ENCODE measurements at regions not wholly inside any gene's neighbourhood (a gene's known extent, or its start where the extent isn't known, plus 50 kb on each side); places are given as distances from the start of the nearest gene placed in this dataset.
"Not testable (repeated sequence)": the region's sequence is repeated elsewhere in the genome, so short reads cannot be mapped to it uniquely, and the experiment has no call there.

DNA sequence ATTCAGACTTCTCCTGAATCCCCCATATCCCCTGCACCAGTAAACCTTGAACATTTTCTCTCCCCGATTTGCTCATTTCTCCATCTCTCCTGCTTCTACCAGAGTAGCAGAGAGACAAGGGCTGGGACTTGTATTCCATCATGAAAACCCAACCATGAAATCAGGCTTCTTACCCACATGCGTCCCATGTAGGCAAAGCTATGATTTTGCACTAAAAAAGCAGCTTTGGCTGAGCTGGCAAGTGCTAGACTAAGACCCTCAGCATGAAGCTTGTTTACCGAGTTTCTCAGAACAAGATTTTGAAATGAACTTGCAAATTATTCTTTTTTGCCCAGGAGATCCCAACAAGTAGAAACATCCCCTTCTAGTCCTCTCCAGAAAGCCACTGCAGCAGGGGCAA lies 80.3 kb upstream of the RFLNA start:
- Histone ChIP-seq H3K36me3 (ENCODE audit: control insufficient read depth, insufficient read depth, low read length) (0 out of 2 replicates have a peak, but pooled peaks cover 2% of the 10 kb centered on the region), H3K27me3 (ENCODE audit: control insufficient read depth, insufficient read depth, low read length) (no peaks in the 10 kb centered on the region), H3K27ac (ENCODE audit: low read length) (no peak overlapping the region), H3K9me3 (ENCODE audit: control insufficient read depth, insufficient read depth, low read length) (peaks cover 5% of the 10 kb centered on the region), H3K4me1 (ENCODE audit: control insufficient read depth, insufficient read depth, low read length) (peaks cover 1% of the 10 kb centered on the region; the same call in 1 of the 2 replicates), H3K4me3 (ENCODE audit: low read length) (no peak overlapping the region)
- no CpG with 5 or more reads among the region's 3 CpGs for WGBS (ENCODE audit: insufficient coverage, insufficient read length)
- DNase-seq (ENCODE audit: low read depth, low spot score) = no peak

DNA sequence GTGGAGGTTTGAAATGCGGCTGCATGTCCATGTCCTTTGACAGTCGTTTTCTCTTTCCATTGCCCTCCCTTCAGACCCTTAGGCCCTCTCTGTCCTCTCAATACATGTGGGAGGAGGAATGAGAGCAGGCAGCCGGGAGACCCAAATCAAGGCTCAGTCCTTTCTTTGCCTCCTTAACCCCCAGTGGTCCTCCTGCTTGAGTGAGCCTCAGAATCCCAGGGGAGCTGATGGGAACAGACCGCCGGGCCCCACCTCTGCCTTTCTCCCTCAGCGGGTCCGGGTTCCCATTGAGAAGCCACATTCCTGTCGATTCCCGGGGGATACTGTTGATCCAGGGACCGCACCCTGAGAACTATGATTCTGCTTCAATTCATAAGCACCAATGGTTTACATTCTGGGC lies 77.9 kb upstream of the RFLNA start:
- no peak overlapping the region for H3K4me3 ChIP-seq (ENCODE audit: low read length)
- peaks cover 1% of the 10 kb centered on the region; the same call in 1 of the 2 replicates for H3K4me1 ChIP-seq (ENCODE audit: control insufficient read depth, insufficient read depth, low read length)
- no peaks in the 10 kb centered on the region for H3K27me3 ChIP-seq (ENCODE audit: control insufficient read depth, insufficient read depth, low read length)
- DNase-seq (ENCODE audit: low read depth, low spot score) = no peak
- no peaks in the 10 kb centered on the region for H3K36me3 ChIP-seq (ENCODE audit: control insufficient read depth, insufficient read depth, low read length)
- no peak overlapping the region for H3K27ac ChIP-seq (ENCODE audit: low read length)
- 0 out of 2 replicates have a peak, but pooled peaks cover 2% of the 10 kb centered on the region for H3K9me3 ChIP-seq (ENCODE audit: control insufficient read depth, insufficient read depth, low read length)
- WGBS (ENCODE audit: insufficient coverage, insufficient read length) = no CpG with 5 or more reads among the region's 10 CpGs

DNA sequence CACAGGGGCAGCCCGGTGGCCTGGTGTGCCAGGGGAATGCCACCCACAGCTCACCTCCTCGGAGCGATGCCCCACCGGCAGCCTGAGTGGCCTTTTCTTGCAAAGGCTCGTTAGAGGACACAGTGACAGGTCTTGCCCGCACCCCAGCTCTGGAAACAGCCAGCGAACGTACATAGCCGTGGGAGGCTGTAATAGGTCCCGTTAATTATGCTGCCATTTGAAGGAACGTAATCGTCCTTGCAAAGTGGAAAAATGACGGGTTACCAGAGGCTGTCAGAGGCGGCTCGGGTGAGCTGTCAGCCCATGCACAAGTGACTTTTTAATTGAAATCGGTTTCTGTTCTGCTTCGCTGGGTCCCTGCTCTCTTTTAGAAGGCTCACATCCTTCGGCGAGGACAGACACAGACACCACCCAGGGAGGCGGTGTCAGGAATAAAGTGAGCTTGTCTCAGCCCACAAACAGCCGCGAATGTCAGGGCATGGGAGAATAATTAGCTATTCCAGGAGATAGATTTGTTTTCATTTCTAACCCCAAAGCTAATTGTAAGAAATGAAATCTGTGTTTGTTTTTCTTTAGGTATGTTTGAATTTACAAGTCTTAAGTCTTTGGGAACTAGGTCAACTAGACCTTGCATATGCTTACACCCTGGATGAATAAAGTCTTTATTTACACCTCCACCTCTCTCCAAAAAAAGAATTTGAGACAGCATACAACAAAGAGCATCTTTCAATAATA lies 77.2 kb upstream of the RFLNA start:
- no peak for DNase-seq (ENCODE audit: low read depth, low spot score)
- no peaks in the 10 kb centered on the region for H3K36me3 ChIP-seq (ENCODE audit: control insufficient read depth, insufficient read depth, low read length)
- H3K4me3 ChIP-seq (ENCODE audit: low read length) = no peak overlapping the region
- WGBS (ENCODE audit: insufficient coverage, insufficient read length) = no CpG with 5 or more reads among the region's 22 CpGs
- H3K27me3 ChIP-seq (ENCODE audit: control insufficient read depth, insufficient read depth, low read length) = no peaks in the 10 kb centered on the region
- H3K9me3 ChIP-seq (ENCODE audit: control insufficient read depth, insufficient read depth, low read length) = 0 out of 2 replicates have a peak, but pooled peaks cover 2% of the 10 kb centered on the region
- no peak overlapping the region for H3K27ac ChIP-seq (ENCODE audit: low read length)
- peaks cover 1% of the 10 kb centered on the region; the same call in 1 of the 2 replicates for H3K4me1 ChIP-seq (ENCODE audit: control insufficient read depth, insufficient read depth, low read length)

DNA sequence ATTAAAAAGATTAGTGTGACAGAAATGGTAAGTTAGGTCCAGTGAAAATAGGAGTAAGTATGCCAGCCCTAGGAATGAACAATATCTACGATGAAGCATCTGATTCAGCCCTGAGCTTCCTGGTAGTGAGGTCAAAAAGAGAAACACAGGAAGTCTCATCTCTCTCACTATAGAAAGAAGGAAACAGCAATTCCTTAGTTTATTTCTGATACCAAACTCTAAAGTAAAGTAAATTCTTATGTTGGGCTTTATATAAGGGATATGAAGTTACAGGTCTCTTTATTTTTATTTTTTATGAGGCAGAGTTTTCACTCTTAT lies 76.7 kb upstream of the RFLNA start:
- 0 out of 2 replicates have a peak, but pooled peaks cover 2% of the 10 kb centered on the region for H3K9me3 ChIP-seq (ENCODE audit: control insufficient read depth, insufficient read depth, low read length)
- no peaks in the 10 kb centered on the region for H3K27me3 ChIP-seq (ENCODE audit: control insufficient read depth, insufficient read depth, low read length)
- H3K27ac ChIP-seq (ENCODE audit: low read length) = no peak overlapping the region
- no peak for DNase-seq (ENCODE audit: low read depth, low spot score)
- H3K36me3 ChIP-seq (ENCODE audit: control insufficient read depth, insufficient read depth, low read length) = no peaks in the 10 kb centered on the region
- WGBS (ENCODE audit: insufficient coverage, insufficient read length) = no CpG with 5 or more reads among the region's 1 CpG
- H3K4me3 ChIP-seq (ENCODE audit: low read length) = no peak overlapping the region
- peaks cover 1% of the 10 kb centered on the region; the same call in 1 of the 2 replicates for H3K4me1 ChIP-seq (ENCODE audit: control insufficient read depth, insufficient read depth, low read length)

DNA sequence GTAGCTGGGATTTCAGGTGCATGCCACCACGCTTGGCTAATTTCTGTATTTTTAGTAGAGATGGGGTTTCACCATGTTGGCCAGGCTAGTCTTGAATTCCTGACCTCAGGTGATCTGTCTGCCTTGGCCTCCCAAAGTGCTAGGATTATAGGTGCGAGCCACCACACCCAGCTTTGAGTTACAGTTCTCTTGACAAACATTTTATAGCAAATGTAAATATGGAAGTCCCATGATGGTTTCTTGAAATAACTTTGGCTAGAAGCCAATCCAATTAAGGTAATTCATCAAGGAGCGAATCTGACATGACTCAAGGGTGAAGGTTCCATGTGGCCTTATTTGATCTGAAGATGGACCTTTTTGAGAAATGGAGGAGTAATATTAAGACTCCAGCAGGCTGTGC lies 76.2 kb upstream of the RFLNA start:
- H3K27me3 ChIP-seq (ENCODE audit: control insufficient read depth, insufficient read depth, low read length); H3K4me1 ChIP-seq (ENCODE audit: control insufficient read depth, insufficient read depth, low read length); H3K9me3 ChIP-seq (ENCODE audit: control insufficient read depth, insufficient read depth, low read length); H3K36me3 ChIP-seq (ENCODE audit: control insufficient read depth, insufficient read depth, low read length); DNase-seq (ENCODE audit: low read depth, low spot score); H3K4me3 ChIP-seq (ENCODE audit: low read length); H3K27ac ChIP-seq (ENCODE audit: low read length): not testable (repeated sequence)
- no CpG with 5 or more reads among the region's 3 CpGs for WGBS (ENCODE audit: insufficient coverage, insufficient read length)

DNA sequence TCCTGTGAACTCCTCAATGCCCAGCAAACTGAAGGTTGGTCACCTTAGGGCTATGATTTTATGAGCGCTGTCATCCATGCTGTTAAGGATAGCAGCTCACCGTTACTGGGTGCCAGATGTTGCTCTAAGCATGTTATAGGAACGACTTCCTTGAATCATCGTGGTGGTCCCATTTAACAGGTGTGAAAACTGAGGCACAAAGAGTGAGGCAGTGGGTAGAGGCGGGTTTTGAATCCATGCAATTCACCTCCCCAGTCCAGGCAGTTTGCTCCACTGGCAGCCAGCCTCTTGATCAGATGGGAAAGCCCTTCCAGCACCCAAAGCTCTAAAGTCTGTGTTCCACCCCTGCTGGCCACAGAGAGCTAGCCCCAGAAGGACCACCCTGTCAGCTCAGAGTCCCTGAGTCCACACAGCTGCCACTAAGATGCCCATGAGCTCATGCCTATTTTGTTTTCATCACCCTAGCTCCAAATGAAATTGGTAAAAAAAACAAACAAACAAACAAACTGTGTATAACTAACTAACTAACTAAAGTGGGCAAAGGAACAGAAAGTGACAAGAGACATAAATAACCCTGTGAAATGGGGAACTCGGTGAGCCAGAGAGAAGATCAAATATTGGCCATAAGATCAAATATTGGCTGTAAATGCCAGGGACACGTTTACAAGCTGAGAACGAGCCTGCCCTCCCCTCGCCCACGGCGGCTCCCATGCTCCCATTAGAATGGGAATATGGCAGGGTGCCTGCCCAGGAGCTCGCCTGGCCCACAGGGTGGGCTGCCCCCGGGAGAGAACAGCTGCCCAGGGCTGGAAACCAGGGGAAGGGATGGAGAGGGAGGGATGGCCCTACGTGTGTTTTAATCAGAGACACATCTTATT lies 72.3 kb upstream of the RFLNA start:
- Histone ChIP-seq H3K9me3 (ENCODE audit: control insufficient read depth, insufficient read depth, low read length) (no peaks in the 10 kb centered on the region), H3K27me3 (ENCODE audit: control insufficient read depth, insufficient read depth, low read length) (no peaks in the 10 kb centered on the region), H3K27ac (ENCODE audit: low read length) (no peak overlapping the region), H3K4me1 (ENCODE audit: control insufficient read depth, insufficient read depth, low read length) (no peaks in the 10 kb centered on the region), H3K4me3 (ENCODE audit: low read length) (no peak overlapping the region), H3K36me3 (ENCODE audit: control insufficient read depth, insufficient read depth, low read length) (no peaks in the 10 kb centered on the region)
- no CpG with 5 or more reads among the region's 14 CpGs for WGBS (ENCODE audit: insufficient coverage, insufficient read length)
- no peak for DNase-seq (ENCODE audit: low read depth, low spot score)

DNA sequence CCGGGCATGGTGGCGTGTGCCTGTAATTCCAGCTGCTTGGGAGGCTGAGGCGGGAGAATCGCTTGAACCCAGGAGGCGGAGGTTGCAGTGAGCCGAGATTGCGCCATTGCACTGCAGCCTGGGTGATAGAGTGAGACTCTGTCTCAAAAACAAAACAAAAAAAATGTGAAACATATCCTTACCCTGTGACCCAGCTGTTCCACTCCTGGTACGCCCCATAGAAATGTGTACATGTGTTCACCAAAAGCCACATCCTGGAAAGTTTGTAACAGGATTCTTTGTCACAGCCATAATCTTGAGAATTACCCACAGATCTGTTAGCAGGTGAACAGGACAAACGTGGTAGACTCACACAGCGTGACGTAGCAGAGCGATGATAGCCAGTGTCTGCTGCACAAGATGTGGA lies 71.2 kb upstream of the RFLNA start:
- H3K36me3 ChIP-seq (ENCODE audit: control insufficient read depth, insufficient read depth, low read length); H3K27ac ChIP-seq (ENCODE audit: low read length); H3K4me1 ChIP-seq (ENCODE audit: control insufficient read depth, insufficient read depth, low read length); H3K27me3 ChIP-seq (ENCODE audit: control insufficient read depth, insufficient read depth, low read length); H3K9me3 ChIP-seq (ENCODE audit: control insufficient read depth, insufficient read depth, low read length); H3K4me3 ChIP-seq (ENCODE audit: low read length); DNase-seq (ENCODE audit: low read depth, low spot score): not testable (repeated sequence)
- no CpG with 5 or more reads among the region's 12 CpGs for WGBS (ENCODE audit: insufficient coverage, insufficient read length)

DNA sequence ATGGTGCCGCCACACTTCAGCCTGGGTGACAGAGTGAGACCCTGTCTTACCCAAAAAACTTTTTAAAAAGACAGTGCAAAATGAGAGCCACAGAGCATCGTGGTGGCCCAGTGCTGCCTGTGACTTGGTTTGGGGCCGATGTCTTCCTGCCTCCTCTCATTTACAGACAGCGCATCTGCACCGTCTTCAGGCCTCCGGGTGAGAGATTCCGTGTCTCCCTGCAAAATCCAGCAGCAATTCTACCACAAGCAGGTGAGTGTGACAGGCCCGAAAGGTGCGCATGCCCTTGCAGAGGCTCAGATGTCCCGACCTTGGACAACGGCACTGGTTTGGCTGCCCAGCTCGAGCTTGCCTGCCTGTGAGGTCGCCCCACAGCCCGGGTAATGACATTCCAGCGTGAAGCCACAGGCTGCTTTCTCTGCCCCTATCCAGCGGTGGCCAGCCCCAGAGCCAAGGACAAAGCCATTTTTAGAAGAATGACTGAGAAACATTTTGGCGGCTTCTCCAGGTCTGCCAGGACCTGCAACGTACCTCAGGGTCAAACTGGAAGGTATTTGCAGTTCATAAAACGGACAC lies 70.3 kb upstream of the RFLNA start:
- Histone ChIP-seq H3K36me3 (ENCODE audit: control insufficient read depth, insufficient read depth, low read length) (no peaks in the 10 kb centered on the region), H3K27ac (ENCODE audit: low read length) (no peak overlapping the region), H3K9me3 (ENCODE audit: control insufficient read depth, insufficient read depth, low read length) (no peaks in the 10 kb centered on the region), H3K4me1 (ENCODE audit: control insufficient read depth, insufficient read depth, low read length) (no peaks in the 10 kb centered on the region), H3K27me3 (ENCODE audit: control insufficient read depth, insufficient read depth, low read length) (no peaks in the 10 kb centered on the region), H3K4me3 (ENCODE audit: low read length) (no peak overlapping the region)
- no CpG with 5 or more reads among the region's 19 CpGs for WGBS (ENCODE audit: insufficient coverage, insufficient read length)
- DNase-seq (ENCODE audit: low read depth, low spot score) = no peak

DNA sequence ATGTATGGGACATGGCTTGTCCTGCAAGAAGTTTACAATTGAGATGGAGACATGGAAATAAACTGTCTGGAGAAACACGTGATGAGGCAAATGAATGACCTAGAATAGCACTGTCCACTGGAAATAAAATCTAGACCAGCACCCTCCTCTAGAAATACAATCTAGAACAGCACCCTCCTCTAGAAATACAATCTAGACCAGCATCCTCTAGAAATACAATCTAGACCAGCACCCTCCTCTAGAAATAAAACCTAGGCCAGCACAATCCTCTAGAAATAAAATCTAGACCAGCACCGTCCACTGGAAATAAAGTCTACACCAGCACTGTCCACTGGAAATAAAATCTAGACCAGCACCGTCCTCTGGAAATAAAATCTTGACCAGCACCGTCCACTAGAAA lies 69.2 kb upstream of the RFLNA start:
- Histone ChIP-seq H3K4me1 (ENCODE audit: control insufficient read depth, insufficient read depth, low read length) (no peaks in the 10 kb centered on the region), H3K9me3 (ENCODE audit: control insufficient read depth, insufficient read depth, low read length) (no peaks in the 10 kb centered on the region), H3K4me3 (ENCODE audit: low read length) (no peak overlapping the region), H3K36me3 (ENCODE audit: control insufficient read depth, insufficient read depth, low read length) (no peaks in the 10 kb centered on the region), H3K27ac (ENCODE audit: low read length) (no peak overlapping the region), H3K27me3 (ENCODE audit: control insufficient read depth, insufficient read depth, low read length) (no peaks in the 10 kb centered on the region)
- DNase-seq (ENCODE audit: low read depth, low spot score) = no peak
- no CpG with 5 or more reads among the region's 4 CpGs for WGBS (ENCODE audit: insufficient coverage, insufficient read length)

DNA sequence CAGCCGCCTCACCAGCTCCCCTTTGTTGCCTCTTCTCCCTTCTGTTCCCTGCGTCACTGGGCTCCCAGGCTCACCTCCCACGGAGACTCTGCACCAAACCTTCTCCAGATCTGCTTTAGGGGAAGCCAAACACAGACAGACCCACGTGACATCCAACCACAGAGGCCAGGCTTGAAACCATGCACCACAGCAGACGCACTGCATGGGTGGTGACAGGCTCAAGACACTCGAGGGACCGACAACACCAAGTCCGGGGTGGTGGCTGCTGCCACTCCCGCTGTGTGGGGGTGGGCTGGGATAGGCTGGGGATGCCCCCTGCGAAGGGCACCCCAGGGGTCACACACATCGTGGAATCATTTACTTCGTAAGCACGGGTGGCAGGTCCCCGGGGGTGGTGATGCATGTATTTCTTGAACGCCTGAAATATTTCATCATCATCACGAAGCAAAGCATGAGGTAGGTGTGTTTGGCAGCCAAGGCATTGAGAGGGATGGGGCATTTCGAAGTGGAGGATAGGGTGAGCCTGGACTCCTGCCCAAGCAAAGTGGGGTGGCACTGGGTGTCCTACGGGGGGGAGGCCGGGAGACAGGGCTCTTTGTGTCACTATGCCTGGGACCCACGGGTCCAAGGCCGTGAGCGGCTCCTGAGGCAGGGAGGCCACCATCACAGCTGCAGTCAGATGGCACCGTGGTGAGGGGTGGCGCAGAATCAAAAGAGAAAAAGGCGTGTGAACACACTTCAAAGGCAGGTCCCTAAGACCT lies 66.8 kb upstream of the RFLNA start:
- no CpG with 5 or more reads among the region's 25 CpGs for WGBS (ENCODE audit: insufficient coverage, insufficient read length)
- Histone ChIP-seq H3K27ac (ENCODE audit: low read length) (no peak overlapping the region), H3K9me3 (ENCODE audit: control insufficient read depth, insufficient read depth, low read length) (no peaks in the 10 kb centered on the region), H3K4me3 (ENCODE audit: low read length) (no peak overlapping the region), H3K4me1 (ENCODE audit: control insufficient read depth, insufficient read depth, low read length) (no peaks in the 10 kb centered on the region), H3K36me3 (ENCODE audit: control insufficient read depth, insufficient read depth, low read length) (no peaks in the 10 kb centered on the region), H3K27me3 (ENCODE audit: control insufficient read depth, insufficient read depth, low read length) (no peaks in the 10 kb centered on the region)
- DNase-seq (ENCODE audit: low read depth, low spot score) = no peak
